ENCODE measurements at regions not wholly inside any gene's neighbourhood (a gene's known extent, or its start where the extent isn't known, plus 50 kb on each side); places are given as distances from the start of the nearest gene placed in this dataset.

- TF ChIP-seq CTCF (IDR thresholded peaks at IDR 0.05) (no peak), POLR2AphosphoS5 (IDR thresholded peaks at IDR 0.05) (no peak), POLR2A (IDR thresholded peaks at IDR 0.05) (no peak)
Observed at GRCh38 chr11:113628912-113629311, 77.2 kb downstream of the TMPRSS5 start.
